Spleen (tissue), 11 donors: ENCODE measurements at regions not wholly inside any gene's neighbourhood (a gene's known extent, or its start where the extent isn't known, plus 50 kb on each side); places are given as distances from the start of the nearest gene placed in this dataset.

ENCODE experiments used
- DNase-seq: peaks from one replicate; pipeline ENCODE4 v3.0.0-alpha.2; 2020
- H3K27ac ChIP-seq, 8 donors: fragments of 200-600 bp; sonication (generic) in 7 of 8; 1 replicate in 4 of 8; 2 replicates in 4 of 8; pipeline versions ENCODE4 v1.5.0 to v1.8.0; 2016 to 2021; ENCODE audit warnings: inconsistent platforms in 4 of 8, mild to moderate bottlenecking in 4 of 8, moderate library complexity in 1 of 8
- H3K27me3 ChIP-seq, 7 donors: fragments of 200-600 bp; sonication (generic) in 6 of 7; replicated peaks in 1 of 7; 1 replicate in 4 of 7; 2 replicates in 3 of 7; pipeline versions ENCODE4 v1.5.0 to v1.8.0; 2016 to 2021; ENCODE audit warnings: inconsistent platforms in 3 of 7, mild to moderate bottlenecking in 1 of 7
- H3K36me3 ChIP-seq, 6 donors: fragments of 200-600 bp; sonication (generic) in 5 of 6; 1 replicate in 4 of 6; 2 replicates in 2 of 6; pipeline versions ENCODE4 v1.5.0 to v1.8.0; 2016 to 2021; ENCODE audit warnings: inconsistent platforms in 2 of 6
- H3K4me1 ChIP-seq, 6 donors: fragments of 200-600 bp; sonication (generic) in 5 of 6; 1 replicate in 3 of 6; 2 replicates in 3 of 6; pipeline versions ENCODE4 v1.5.0 to v1.8.0; 2016 to 2021; ENCODE audit warnings: inconsistent platforms in 3 of 6
- H3K4me3 ChIP-seq, 8 donors: fragments of 200-600 bp; sonication (generic) in 7 of 8; 1 replicate in 4 of 8; 2 replicates in 4 of 8; pipeline versions ENCODE4 v1.5.0 to v1.8.0; 2016 to 2021; ENCODE audit warnings: inconsistent platforms in 4 of 8, mild to moderate bottlenecking in 4 of 8, moderate library complexity in 2 of 8
- H3K9me3 ChIP-seq, 8 donors: fragments of 200-600 bp; sonication (generic) in 7 of 8; 1 replicate in 4 of 8; 2 replicates in 4 of 8; pipeline versions ENCODE4 v1.5.0 to v1.8.0; 2016 to 2021; ENCODE audit warnings: inconsistent platforms in 4 of 8
- POLR2A ChIP-seq, 3 donors: fragments of 450-650 bp; IDR thresholded peaks; one replicate each; pipeline ENCODE4 v1.5.1; 2017; ENCODE audit warnings: antibody characterized with exemption in 3 of 3, mild to moderate bottlenecking in 1 of 3
- POLR2AphosphoS5 ChIP-seq, 3 donors: sonication (generic); formaldehyde crosslinking; IDR thresholded peaks; one replicate each; pipeline ENCODE4 v1.5.1; 2017; ENCODE audit warnings: antibody characterized with exemption in 3 of 3
- WGBS, 5 donors: extraction: QIAGEN DNeasy Blood & Tissue Kit in 3 of 5; methylation state at CpG; one replicate each; pipeline versions ENCODE4 v1.1.5 to v1.1.7; 2013 to 2018; 5-methylcytosine and 5-hydroxymethylcytosine counted together
- intact Hi-C: fragments of 100-400 bp; cut with DNase I; formaldehyde crosslinking; loops from one replicate; pipeline ENCODE4 v1.15.0; 2023; ENCODE audit warnings: low total_unique reads
- TF ChIP-seq, protein P1 (sequence below), 11 experiments: fragments of 200-600 bp in 7 of 11; fragments of 450-650 bp in 4 of 11; sonication (generic) in 4 of 11; IDR thresholded peaks in 8 of 11; conservative IDR thresholded peaks in 3 of 11; 1 replicate in 7 of 11; 2 replicates in 4 of 11; pipeline versions ENCODE4 v1.4.0 to v1.8.0; 2016 to 2021; ENCODE audit warnings: antibody characterized with exemption in 11 of 11, inconsistent platforms in 4 of 11, mild to moderate bottlenecking in 1 of 11
- donor health status: healthy with polysubstance abuse.
- donor health status: DM: no; HTN: no; CAD: no; lungs with moderate emphysema.
- donor health status: DM: no; HTN: no; CAD: no.
- donor health status: Bipolar disorder and iron deficiency.
- donor health status: healthy.
- donor health status: DM: no; HTN: no; CAD: no.
- donor health status: DM: yes; HTN: yes; CAD: no.

DNA sequence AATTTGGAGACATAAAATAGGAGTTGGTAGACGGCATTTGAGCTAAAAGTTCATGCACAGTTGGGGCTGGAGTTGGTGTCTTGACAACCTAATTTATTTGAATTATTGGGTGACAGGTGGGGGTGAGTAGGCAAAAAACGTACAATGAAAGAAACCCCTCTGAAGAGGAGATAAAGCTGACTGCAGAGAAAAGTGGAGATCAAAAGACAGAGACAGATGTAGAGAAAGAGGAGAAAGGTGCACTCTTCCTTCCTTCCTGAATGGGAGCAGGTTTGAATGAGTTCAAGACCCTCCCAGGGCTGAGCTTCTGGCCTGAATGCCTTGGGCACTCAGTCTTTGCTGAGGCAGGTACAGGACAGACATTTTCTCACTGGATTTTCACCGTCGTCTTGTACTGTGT lies 284.3 kb downstream of the DHX35 start:
- peaks cover 0 to 14% (median 9%) of the 10 kb centered on the region in 8 donors for H3K9me3 ChIP-seq
- DNase-seq = no peak
- H3K4me3 ChIP-seq = no peak overlapping the region
- WGBS, 5 donors = 69 to 85% (median 79%) methylated on average over 4 of the region's 4 CpGs
- no peaks in the 10 kb centered on the region for H3K36me3 ChIP-seq
- TF ChIP-seq POLR2AphosphoS5 (IDR thresholded peaks at IDR 0.05) (no peak), POLR2A (IDR thresholded peaks at IDR 0.05) (no peak)
- TF ChIP-seq, protein P1, sequence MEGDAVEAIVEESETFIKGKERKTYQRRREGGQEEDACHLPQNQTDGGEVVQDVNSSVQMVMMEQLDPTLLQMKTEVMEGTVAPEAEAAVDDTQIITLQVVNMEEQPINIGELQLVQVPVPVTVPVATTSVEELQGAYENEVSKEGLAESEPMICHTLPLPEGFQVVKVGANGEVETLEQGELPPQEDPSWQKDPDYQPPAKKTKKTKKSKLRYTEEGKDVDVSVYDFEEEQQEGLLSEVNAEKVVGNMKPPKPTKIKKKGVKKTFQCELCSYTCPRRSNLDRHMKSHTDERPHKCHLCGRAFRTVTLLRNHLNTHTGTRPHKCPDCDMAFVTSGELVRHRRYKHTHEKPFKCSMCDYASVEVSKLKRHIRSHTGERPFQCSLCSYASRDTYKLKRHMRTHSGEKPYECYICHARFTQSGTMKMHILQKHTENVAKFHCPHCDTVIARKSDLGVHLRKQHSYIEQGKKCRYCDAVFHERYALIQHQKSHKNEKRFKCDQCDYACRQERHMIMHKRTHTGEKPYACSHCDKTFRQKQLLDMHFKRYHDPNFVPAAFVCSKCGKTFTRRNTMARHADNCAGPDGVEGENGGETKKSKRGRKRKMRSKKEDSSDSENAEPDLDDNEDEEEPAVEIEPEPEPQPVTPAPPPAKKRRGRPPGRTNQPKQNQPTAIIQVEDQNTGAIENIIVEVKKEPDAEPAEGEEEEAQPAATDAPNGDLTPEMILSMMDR (IDR thresholded peaks at IDR 0.05 in 8 of 11, conservative IDR thresholded peaks at IDR 0.05 in 3 of 11) = no peak
- H3K27me3 ChIP-seq = no peaks in the 10 kb centered on the region
- H3K27ac ChIP-seq = no peak overlapping the region
- no peaks in the 10 kb centered on the region for H3K4me1 ChIP-seq
- intact Hi-C loops = no loop called here

DNA sequence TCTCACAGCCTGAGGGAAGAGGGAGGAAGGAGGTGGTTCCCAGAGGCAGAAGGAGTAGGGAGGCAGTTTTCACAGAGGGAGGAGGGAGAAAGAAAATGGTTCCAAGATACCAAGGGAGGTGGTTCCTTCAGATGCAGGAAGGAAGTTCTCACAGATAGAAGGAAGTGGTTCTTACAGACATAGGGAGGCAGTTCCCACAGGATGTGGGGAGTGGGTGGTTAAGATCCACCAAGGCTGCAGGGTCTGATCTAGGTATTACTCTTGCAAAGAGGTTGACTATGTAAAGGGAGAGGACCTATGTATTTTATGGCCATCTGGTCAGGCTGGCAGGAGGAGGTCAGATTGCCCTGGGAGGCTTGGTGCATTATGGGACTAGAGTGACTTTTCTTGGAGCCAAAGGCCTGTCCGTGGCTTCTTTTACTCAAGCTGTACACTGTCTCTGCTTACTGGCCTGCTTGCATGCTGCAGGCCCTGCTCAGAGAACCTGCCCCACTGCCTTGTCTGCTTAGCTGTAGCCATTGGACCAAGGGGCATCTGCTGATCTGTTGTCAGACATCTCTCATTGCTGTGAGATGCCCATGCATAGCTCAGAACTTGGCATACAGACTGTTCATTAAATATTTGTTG lies 283.7 kb downstream of the DHX35 start:
- DNase-seq = no peak
- H3K36me3 ChIP-seq = no peaks in the 10 kb centered on the region
- H3K4me3 ChIP-seq = no peak overlapping the region
- WGBS, 5 donors = 69 to 91% (median 71%) methylated on average over 1 of the region's 1 CpG
- H3K9me3 ChIP-seq = peaks cover 0 to 14% (median 9%) of the 10 kb centered on the region in 8 donors
- no peak overlapping the region for H3K27ac ChIP-seq
- intact Hi-C loops = no loop called here
- no peak for TF ChIP-seq POLR2A (IDR thresholded peaks at IDR 0.05)
- TF ChIP-seq, protein P1 (IDR thresholded peaks at IDR 0.05 in 8 of 11, conservative IDR thresholded peaks at IDR 0.05 in 3 of 11) = no peak
- TF ChIP-seq POLR2AphosphoS5 (IDR thresholded peaks at IDR 0.05) = no peak
- H3K4me1 ChIP-seq = no peaks in the 10 kb centered on the region
- no peaks in the 10 kb centered on the region for H3K27me3 ChIP-seq

DNA sequence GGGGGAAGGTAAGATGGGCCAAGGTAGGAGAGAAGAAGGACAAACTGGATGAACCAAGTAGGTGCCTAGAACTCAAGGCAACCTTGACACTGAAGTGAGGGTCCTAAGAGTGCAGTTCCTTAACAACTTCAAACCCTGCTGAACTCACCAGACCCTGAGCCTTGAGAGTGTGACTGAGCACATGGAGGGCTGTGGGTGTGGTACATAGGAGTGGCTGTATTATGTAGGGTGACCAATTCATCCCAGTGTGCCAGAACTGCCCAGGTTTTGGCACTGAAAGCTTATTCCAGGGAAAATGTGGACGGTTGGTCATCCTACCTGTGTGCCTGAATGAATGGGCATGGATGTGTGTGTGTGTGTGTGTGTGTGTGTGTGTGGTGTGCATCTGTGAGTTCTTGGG lies 281.8 kb downstream of the DHX35 start:
- Histone ChIP-seq H3K36me3 (no peaks in the 10 kb centered on the region), H3K27ac (no peak overlapping the region), H3K9me3 (peaks cover 0 to 14% (median 9%) of the 10 kb centered on the region in 8 donors), H3K4me1 (no peaks in the 10 kb centered on the region), H3K27me3 (no peaks in the 10 kb centered on the region), H3K4me3 (no peak overlapping the region)
- intact Hi-C loops = no loop called here
- TF ChIP-seq POLR2AphosphoS5 (IDR thresholded peaks at IDR 0.05) (no peak), POLR2A (IDR thresholded peaks at IDR 0.05) (no peak)
- TF ChIP-seq, protein P1 (IDR thresholded peaks at IDR 0.05 in 8 of 11, conservative IDR thresholded peaks at IDR 0.05 in 3 of 11) = no peak
- DNase-seq = no peak
- WGBS, 5 donors = 75 to 90% (median 83%) methylated on average over 1 of the region's 1 CpG

DNA sequence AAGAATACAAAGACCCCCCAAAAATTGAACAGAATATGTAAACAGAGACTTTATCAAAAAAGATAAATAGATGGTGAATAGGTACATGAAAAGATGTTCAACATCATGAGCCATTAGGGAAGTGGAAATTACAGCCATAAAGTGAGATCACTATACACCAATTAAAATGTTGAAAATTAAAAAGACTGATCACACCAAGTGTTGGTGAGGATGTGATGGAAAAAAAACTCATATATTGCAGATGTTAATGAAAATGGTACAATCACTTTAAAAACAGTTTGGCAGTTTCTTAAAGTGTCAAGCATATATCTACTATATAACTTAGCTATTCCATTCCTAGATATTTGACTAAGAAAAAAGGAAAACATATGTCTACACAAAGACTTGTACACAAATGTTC lies 280.5 kb downstream of the DHX35 start:
- TF ChIP-seq POLR2A (IDR thresholded peaks at IDR 0.05) = no peak
- no peak for TF ChIP-seq POLR2AphosphoS5 (IDR thresholded peaks at IDR 0.05)
- TF ChIP-seq, protein P1 (IDR thresholded peaks at IDR 0.05 in 8 of 11, conservative IDR thresholded peaks at IDR 0.05 in 3 of 11) = no peak
- no peak for DNase-seq
- Histone ChIP-seq H3K36me3 (no peaks in the 10 kb centered on the region), H3K4me1 (no peaks in the 10 kb centered on the region), H3K9me3 (peaks cover 0 to 14% (median 9%) of the 10 kb centered on the region in 8 donors), H3K27me3 (peaks cover 0 to 6% (median 0%) of the 10 kb centered on the region in 7 donors), H3K4me3 (no peak overlapping the region), H3K27ac (no peak overlapping the region)
- intact Hi-C loops = no loop called here
